HepG2 (cell line): ENCODE measurements at regions not wholly inside any gene's neighbourhood (a gene's known extent, or its start where the extent isn't known, plus 50 kb on each side); places are given as distances from the start of the nearest gene placed in this dataset.

ENCODE experiments used
- EZH2 ChIP-seq: conservative IDR thresholded peaks from 2 replicates; pipeline ENCODE4 v1.6.1; 2012; ENCODE audit warnings: mild to moderate bottlenecking, low read depth, low read length, moderate library complexity
- GTF2F1 ChIP-seq: fragments of 150-350 bp; IDR thresholded peaks from 2 replicates; pipeline ENCODE4 v1.6.1; 2014; ENCODE audit warnings: low read length
- NPAS2 ChIP-seq: sonication (generic); formaldehyde crosslinking; IDR thresholded peaks from 2 replicates; pipeline ENCODE4 v1.8.0; 2022; ENCODE audit warnings: mild to moderate bottlenecking, missing genetic modification reagents, borderline replicate concordance
- NR2C2 ChIP-seq: sonication (generic); formaldehyde crosslinking; IDR thresholded peaks from 2 replicates; pipeline ENCODE4 v1.4.0; 2020; ENCODE audit warnings: missing genetic modification reagents, mild to moderate bottlenecking, moderate library complexity, borderline replicate concordance
- RFX3 ChIP-seq: IDR thresholded peaks from 2 replicates; pipeline ENCODE4 v1.6.1; 2016; ENCODE audit warnings: missing biosample characterization, missing genetic modification reagents
- ZBTB4 ChIP-seq: sonication (generic); formaldehyde crosslinking; IDR thresholded peaks from 2 replicates; pipeline ENCODE4 v1.4.0; 2020; ENCODE audit warnings: missing genetic modification reagents, mild to moderate bottlenecking, borderline replicate concordance
- ZNF512 ChIP-seq: sonication (generic); formaldehyde crosslinking; IDR thresholded peaks from 2 replicates; pipeline ENCODE4 v1.4.0; 2020; ENCODE audit warnings: mild to moderate bottlenecking, missing genetic modification reagents

- TF ChIP-seq EZH2, result no peak
- TF ChIP-seq NPAS2 (CRISPR knock-in tag), result no peak
- no peak for TF ChIP-seq NR2C2 (CRISPR knock-in tag)
- no peak for TF ChIP-seq ZBTB4
- TF ChIP-seq GTF2F1, result no peak
- no peak for TF ChIP-seq RFX3 (CRISPR knock-in tag)
- no peak for TF ChIP-seq ZNF512 (CRISPR knock-in tag)
These were observed 572.1 kb upstream of the ADAMTS9 start for GRCh38 chr3:65259946-65260345.
